Suprapubic skin (tissue), 4 donors: ENCODE measurements at regions not wholly inside any gene's neighbourhood (a gene's known extent, or its start where the extent isn't known, plus 50 kb on each side); places are given as distances from the start of the nearest gene placed in this dataset.

ENCODE experiments used
- POLR2A ChIP-seq, 2 donors: fragments of 450-650 bp; IDR thresholded peaks; one replicate each; pipeline ENCODE4 v1.6.1; 2017; ENCODE audit warnings: antibody characterized with exemption in 2 of 2, mild to moderate bottlenecking in 2 of 2, moderate library complexity in 2 of 2
- POLR2AphosphoS5 ChIP-seq, 3 donors: sonication (generic); formaldehyde crosslinking; IDR thresholded peaks; one replicate each; pipeline ENCODE4 v1.6.1; 2017; ENCODE audit warnings: antibody characterized with exemption in 3 of 3
- TF ChIP-seq, protein P1 (sequence below), 2 donors: fragments of 200-600 bp in 1 of 2; fragments of 450-650 bp in 1 of 2; sonication (generic) in 1 of 2; IDR thresholded peaks; one replicate each; pipeline ENCODE4 v1.5.1; 2016 to 2019; ENCODE audit warnings: antibody characterized with exemption in 2 of 2, mild to moderate bottlenecking in 1 of 2, moderate library complexity in 1 of 2

DNA sequence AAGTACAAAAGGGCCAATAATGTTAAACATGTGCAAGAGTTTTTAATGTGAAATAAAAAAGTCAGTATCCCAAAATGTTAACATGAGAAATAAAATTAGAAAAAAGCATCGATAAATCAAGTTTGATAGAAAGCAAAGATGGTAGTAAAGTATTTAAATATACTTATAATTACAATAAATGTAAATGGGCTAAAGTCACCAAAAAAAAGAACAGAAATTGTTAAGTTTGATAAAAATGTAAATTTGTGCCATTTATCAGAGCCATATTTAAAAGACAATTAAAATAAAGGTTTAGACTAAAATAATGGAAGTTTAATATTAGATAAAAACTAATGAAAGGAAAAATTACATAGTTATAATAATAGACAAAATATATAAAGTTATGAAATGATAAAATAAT lies 500.5 kb downstream of the TMEM232 start:
- TF ChIP-seq, protein P1, sequence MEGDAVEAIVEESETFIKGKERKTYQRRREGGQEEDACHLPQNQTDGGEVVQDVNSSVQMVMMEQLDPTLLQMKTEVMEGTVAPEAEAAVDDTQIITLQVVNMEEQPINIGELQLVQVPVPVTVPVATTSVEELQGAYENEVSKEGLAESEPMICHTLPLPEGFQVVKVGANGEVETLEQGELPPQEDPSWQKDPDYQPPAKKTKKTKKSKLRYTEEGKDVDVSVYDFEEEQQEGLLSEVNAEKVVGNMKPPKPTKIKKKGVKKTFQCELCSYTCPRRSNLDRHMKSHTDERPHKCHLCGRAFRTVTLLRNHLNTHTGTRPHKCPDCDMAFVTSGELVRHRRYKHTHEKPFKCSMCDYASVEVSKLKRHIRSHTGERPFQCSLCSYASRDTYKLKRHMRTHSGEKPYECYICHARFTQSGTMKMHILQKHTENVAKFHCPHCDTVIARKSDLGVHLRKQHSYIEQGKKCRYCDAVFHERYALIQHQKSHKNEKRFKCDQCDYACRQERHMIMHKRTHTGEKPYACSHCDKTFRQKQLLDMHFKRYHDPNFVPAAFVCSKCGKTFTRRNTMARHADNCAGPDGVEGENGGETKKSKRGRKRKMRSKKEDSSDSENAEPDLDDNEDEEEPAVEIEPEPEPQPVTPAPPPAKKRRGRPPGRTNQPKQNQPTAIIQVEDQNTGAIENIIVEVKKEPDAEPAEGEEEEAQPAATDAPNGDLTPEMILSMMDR (IDR thresholded peaks at IDR 0.05): no peak
- no peak for TF ChIP-seq POLR2A (IDR thresholded peaks at IDR 0.05)
- no peak for TF ChIP-seq POLR2AphosphoS5 (IDR thresholded peaks at IDR 0.05)
